RWPE1 (cell line): ENCODE measurements at regions not wholly inside any gene's neighbourhood (a gene's known extent, or its start where the extent isn't known, plus 50 kb on each side); places are given as distances from the start of the nearest gene placed in this dataset.

ENCODE experiments used
- CTCF ChIA-PET: fragments of 350-600 bp; sonication (Branson Sonifier 250); formaldehyde crosslinking; extraction: SDS; loops from one replicate; lab custom pipeline; 2021; lab: Yijun Ruan, JAX
- POLR2A ChIA-PET: fragments of 400-600 bp; formaldehyde crosslinking; extraction: SDS; loops from one replicate; lab custom pipeline; 2020; ENCODE audit warnings: antibody characterized with exemption; ENCODE audit not compliant: low non-redundant PET; lab: Yijun Ruan, JAX
- DNase-seq: peaks from one replicate; pipeline ENCODE4 v3.0.0; 2012; ENCODE audit warnings: low spot score
- H3K27ac ChIP-seq: fragments of 450-650 bp; 2 replicates; pipeline ENCODE4 v1.5.1; 2017
- CTCF ChIP-seq: fragments of 450-650 bp; conservative IDR thresholded peaks from 2 replicates; pipeline ENCODE4 v1.5.1; 2017; ENCODE audit warnings: low read depth, mild to moderate bottlenecking

GRCh38 chrX:40933706-40934425, 151.4 kb upstream of the USP9X start:
- H3K27ac ChIP-seq: no peak overlapping the region
- no peak for DNase-seq
- TF ChIP-seq CTCF: no peak
- ChIA-PET CTCF (no interaction called here), POLR2A (no interaction called here)

GRCh38 chrX:40936827-40937226, 148.4 kb upstream of the USP9X start:
- no peak for DNase-seq
- ChIA-PET CTCF (no interaction called here), POLR2A (no interaction called here)
- TF ChIP-seq CTCF: no peak
- H3K27ac ChIP-seq: no peak overlapping the region

GRCh38 chrX:40938423-40938822, 146.8 kb upstream of the USP9X start:
- no peak for TF ChIP-seq CTCF
- no peak overlapping the region for H3K27ac ChIP-seq
- POLR2A ChIA-PET: no interaction called here
- CTCF ChIA-PET: no interaction called here
- DNase-seq: no peak

GRCh38 chrX:40943093-40943641, 142.1 kb upstream of the USP9X start:
- no peak for DNase-seq
- no peak for TF ChIP-seq CTCF
- ChIA-PET CTCF (no interaction called here), POLR2A (no interaction called here)
- H3K27ac ChIP-seq: no peak overlapping the region

- POLR2A ChIA-PET: no interaction called here
- no peak overlapping the region for H3K27ac ChIP-seq
- CTCF ChIA-PET: interaction anchor here (0.6 kb wide), 1 partner anchor 1702 kb away, joined by 5 read pairs; no protein-coding TSS in a partner anchor
- TF ChIP-seq CTCF: no peak
- peak; percentile 57 for DNase-seq
These were observed 139.9 kb upstream of the USP9X start for GRCh38 chrX:40945361-40945713.

GRCh38 chrX:40947276-40947675, 138.0 kb upstream of the USP9X start:
- no peak for TF ChIP-seq CTCF
- no peak for DNase-seq
- H3K27ac ChIP-seq: no peak overlapping the region
- ChIA-PET POLR2A (no interaction called here), CTCF (no interaction called here)
